Effector memory CD8-positive, alpha-beta T cell (primary cell): ENCODE measurements at regions not wholly inside any gene's neighbourhood (a gene's known extent, or its start where the extent isn't known, plus 50 kb on each side); places are given as distances from the start of the nearest gene placed in this dataset.

Source experiments
- ATAC-seq: fragments of 150-1000 bp; cut with Tn5 transposase; replicated peaks from 2 replicates; pipeline ENCODE4 v1.10.0; 2021; ENCODE audit warnings: mild to moderate bottlenecking, moderate library complexity
- DNase-seq, 3 experiments: peaks; one replicate each; pipeline ENCODE4 v3.0.0; 2021
- H3K27ac Mint-ChIP-seq, 2 donors: one replicate each; pipeline ENCODE4 v1.8.0; 2022; ENCODE audit warnings: mild to moderate bottlenecking in 2 of 2, mixed read lengths in 2 of 2, moderate library complexity in 2 of 2
- H3K27me3 Mint-ChIP-seq, 2 donors: one replicate each; pipeline ENCODE4 v1.8.0; 2022; ENCODE audit warnings: mixed read lengths in 2 of 2
- H3K36me3 Mint-ChIP-seq: one replicate; pipeline ENCODE4 v1.8.0; 2022; ENCODE audit warnings: mild to moderate bottlenecking, moderate library complexity, mixed read lengths; ENCODE audit not compliant: insufficient read depth
- H3K4me1 Mint-ChIP-seq, 2 donors: one replicate each; pipeline ENCODE4 v1.8.0; 2022; ENCODE audit warnings: low read depth in 2 of 2, mixed read lengths in 2 of 2
- H3K4me3 Mint-ChIP-seq, 2 donors: one replicate each; pipeline ENCODE4 v1.8.0; 2022; ENCODE audit warnings: mild to moderate bottlenecking in 2 of 2, mixed read lengths in 2 of 2, moderate library complexity in 2 of 2
- H3K9me3 Mint-ChIP-seq, 2 donors: one replicate each; pipeline ENCODE4 v1.8.0; 2022; ENCODE audit warnings: mixed read lengths in 2 of 2

DNA sequence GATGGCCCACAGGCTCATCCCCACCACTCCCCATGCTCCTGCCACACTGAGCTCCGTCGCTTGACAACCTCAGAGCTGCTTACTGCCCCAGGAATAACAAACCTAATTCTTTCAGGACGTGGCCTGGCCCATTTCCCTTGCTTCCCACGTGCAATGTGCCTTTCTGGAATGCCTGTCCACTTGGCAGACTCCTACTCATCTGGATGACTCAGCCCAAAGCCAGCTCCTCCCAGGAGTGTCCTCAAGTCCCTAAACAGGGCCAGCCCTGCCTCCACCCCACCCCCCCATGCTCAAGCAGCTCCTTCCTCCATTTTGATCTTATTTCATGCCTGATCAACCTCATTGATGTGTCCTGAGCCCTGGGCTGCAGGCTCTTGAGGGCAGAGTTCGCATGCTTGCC lies 164.9 kb upstream of the RNF32 start:
- H3K4me1 Mint-ChIP-seq = no peaks in the 10 kb centered on the region
- DNase-seq (no peak), ATAC-seq (no peak)
- H3K4me3 Mint-ChIP-seq = no peak overlapping the region
- H3K27ac Mint-ChIP-seq = no peak overlapping the region
- no peaks in the 10 kb centered on the region for H3K36me3 Mint-ChIP-seq
- H3K9me3 Mint-ChIP-seq = no peaks in the 10 kb centered on the region
- H3K27me3 Mint-ChIP-seq = peaks cover 39 to 65% of the 10 kb centered on the region in 2 donors

DNA sequence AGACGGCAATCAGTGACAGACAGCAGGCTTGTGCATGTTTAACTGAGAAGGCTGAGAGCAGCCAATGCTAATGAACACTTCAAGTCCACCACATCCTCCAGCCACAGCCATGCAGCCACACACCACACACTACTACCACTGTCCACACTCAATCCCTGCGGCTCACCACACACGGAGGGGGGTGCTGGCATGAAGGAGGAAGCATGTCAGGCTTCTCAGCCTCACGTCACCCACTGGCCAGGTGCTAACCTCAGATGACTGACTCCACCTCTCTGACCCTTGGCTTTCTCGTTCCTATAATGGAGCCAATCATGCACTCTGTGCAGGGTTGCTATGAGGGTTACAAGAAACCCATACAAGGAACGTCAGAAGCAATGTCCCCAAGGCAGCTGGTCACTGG lies 165.4 kb upstream of the RNF32 start:
- no peaks in the 10 kb centered on the region for H3K4me1 Mint-ChIP-seq
- ATAC-seq (no peak), DNase-seq (no peak)
- H3K27ac Mint-ChIP-seq = no peak overlapping the region
- H3K9me3 Mint-ChIP-seq = no peaks in the 10 kb centered on the region
- H3K27me3 Mint-ChIP-seq = peaks cover 39 to 67% of the 10 kb centered on the region in 2 donors
- no peak overlapping the region for H3K4me3 Mint-ChIP-seq
- no peaks in the 10 kb centered on the region for H3K36me3 Mint-ChIP-seq

DNA sequence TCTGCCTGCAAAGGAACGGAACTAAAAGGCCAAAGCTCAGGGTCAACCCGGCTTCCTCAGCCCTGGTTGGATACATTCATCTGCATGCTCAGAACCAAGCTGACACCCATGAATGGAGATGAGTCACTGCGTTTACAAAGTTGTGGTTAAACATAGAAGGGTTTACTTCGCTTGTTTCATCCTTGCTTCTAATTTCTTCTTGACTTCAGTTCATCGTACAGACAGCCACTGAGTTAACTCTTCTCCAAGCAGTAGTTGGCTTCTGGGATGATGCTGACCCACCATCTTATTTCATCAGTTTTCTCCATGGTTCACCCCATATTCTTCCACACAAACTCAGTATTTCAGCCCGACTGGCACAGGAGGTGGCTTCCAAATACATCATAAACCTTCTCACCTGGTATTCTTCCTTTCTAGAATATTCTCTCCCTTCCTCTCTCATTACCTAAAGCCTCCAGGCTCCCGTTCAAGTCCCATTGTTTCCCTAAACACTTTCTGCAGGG lies 166.3 kb upstream of the RNF32 start:
- H3K4me3 Mint-ChIP-seq = no peak overlapping the region
- no peak for ATAC-seq
- H3K27me3 Mint-ChIP-seq = peaks cover 33 to 67% of the 10 kb centered on the region in 2 donors
- H3K4me1 Mint-ChIP-seq = no peaks in the 10 kb centered on the region
- DNase-seq = no peak
- H3K9me3 Mint-ChIP-seq = no peaks in the 10 kb centered on the region
- no peaks in the 10 kb centered on the region for H3K36me3 Mint-ChIP-seq
- no peak overlapping the region for H3K27ac Mint-ChIP-seq

DNA sequence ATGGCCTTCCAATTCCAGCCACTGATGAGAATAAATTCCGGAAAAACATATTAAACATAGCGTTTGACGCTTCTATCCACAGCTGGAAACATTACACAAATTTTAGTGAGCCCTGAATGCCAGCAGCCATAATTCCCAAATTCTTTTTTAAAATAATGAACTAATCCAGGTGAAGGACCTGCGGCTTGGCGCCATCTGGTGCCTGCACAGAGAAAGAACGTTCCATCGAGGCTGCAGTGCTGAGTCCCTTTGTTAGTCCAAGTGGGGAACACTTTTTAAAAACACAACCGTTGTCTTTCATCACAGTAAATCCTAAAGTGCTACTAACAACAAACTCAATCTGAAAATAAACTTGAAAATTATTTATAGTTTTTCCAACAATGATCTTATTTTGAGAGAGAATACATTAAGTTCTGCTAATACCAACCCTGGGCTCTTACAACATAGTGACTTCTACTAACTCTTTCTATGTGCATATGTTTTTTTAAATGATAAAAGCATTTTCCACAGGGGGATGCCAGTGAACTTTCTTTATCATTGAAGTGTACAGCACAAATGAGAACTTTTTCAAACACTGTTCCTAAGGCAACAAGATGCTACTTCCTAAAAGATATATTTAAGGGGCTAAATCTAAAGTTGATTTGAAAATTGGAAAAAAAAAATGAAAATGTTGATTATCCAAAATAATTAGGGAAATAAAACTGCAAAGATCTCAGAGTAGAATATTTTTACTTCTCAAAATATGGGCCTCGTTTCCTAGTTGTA lies 166.9 kb upstream of the RNF32 start:
- H3K4me1 Mint-ChIP-seq = no peaks in the 10 kb centered on the region
- DNase-seq (no peak), ATAC-seq (no peak)
- no peaks in the 10 kb centered on the region for H3K9me3 Mint-ChIP-seq
- H3K4me3 Mint-ChIP-seq = no peak overlapping the region
- no peak overlapping the region for H3K27ac Mint-ChIP-seq
- H3K36me3 Mint-ChIP-seq = no peaks in the 10 kb centered on the region
- H3K27me3 Mint-ChIP-seq = peaks cover 33 to 67% of the 10 kb centered on the region in 2 donors

DNA sequence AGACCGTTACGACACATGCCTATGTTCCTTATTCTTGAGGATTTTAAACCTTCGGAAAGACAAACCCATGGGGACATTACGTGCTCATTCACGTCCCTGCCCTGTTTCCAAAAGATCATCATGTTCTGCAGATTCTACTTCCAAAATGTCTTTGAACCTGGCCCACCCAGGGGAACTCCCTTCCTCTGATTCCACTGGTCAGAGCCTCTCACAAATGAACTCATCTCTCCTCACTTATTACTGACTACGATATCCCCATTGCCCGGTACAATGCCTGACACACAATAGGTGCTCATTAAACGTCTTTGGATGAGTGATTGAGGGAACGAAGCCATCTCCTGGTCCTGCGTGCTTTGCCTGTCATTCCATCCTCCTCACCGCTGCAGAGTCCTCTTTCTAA lies 168.3 kb upstream of the RNF32 start:
- no peak for ATAC-seq
- no peak overlapping the region for H3K4me3 Mint-ChIP-seq
- H3K27ac Mint-ChIP-seq = no peak overlapping the region
- H3K4me1 Mint-ChIP-seq = no peaks in the 10 kb centered on the region
- H3K9me3 Mint-ChIP-seq = no peaks in the 10 kb centered on the region
- H3K27me3 Mint-ChIP-seq = peaks cover 33 to 55% of the 10 kb centered on the region in 2 donors
- no peak for DNase-seq
- H3K36me3 Mint-ChIP-seq = no peaks in the 10 kb centered on the region

DNA sequence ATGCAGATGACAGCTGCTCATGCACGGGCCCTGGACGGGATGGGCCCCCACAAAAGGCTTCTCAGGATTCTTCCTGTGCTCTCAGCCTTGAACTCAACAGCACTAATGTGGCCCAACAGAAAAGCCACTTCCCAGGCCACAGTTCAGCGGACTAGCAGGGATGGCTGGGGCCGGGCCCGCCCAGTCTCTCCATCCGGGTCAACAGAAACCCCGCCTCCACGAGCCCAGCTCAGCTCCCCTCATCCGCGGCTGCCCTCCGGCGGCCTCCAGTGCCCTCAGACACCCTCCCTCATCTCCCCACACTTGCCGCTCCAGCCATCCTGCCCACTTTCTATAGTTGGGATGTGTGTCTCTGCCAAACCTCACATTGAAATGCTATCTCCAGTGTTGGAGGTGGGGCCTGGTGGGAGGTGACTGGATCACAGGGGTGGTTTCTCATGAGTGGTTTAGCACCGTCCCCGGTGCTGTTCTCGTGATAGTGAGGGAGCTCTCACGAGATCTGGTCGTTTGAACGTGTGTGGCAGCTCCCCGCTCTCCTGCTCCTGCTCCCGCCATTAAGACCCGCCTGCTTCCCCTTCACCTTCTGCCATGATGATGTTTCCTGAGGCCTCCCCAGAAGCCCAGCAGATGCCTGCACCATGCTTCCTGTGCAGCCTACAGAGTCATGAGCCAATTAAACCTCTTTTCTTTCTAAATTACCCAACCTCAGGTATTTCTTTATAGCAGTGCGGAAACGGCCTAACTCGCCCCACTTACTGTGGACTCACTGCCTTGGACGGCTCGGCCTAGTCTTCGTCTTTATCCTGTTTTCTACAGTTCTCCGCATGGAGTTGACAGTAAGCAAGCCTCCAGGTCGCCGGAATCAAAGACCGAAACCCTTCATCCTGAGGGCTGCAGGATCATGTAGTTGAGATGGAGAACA lies 169.9 kb upstream of the RNF32 start:
- Mint-ChIP-seq H3K36me3 (no peaks in the 10 kb centered on the region), H3K9me3 (no peaks in the 10 kb centered on the region), H3K27ac (no peak overlapping the region), H3K4me3 (no peak overlapping the region), H3K4me1 (no peaks in the 10 kb centered on the region), H3K27me3 (peaks cover 27 to 46% of the 10 kb centered on the region in 2 donors)
- DNase-seq (no peak), ATAC-seq (no peak)

DNA sequence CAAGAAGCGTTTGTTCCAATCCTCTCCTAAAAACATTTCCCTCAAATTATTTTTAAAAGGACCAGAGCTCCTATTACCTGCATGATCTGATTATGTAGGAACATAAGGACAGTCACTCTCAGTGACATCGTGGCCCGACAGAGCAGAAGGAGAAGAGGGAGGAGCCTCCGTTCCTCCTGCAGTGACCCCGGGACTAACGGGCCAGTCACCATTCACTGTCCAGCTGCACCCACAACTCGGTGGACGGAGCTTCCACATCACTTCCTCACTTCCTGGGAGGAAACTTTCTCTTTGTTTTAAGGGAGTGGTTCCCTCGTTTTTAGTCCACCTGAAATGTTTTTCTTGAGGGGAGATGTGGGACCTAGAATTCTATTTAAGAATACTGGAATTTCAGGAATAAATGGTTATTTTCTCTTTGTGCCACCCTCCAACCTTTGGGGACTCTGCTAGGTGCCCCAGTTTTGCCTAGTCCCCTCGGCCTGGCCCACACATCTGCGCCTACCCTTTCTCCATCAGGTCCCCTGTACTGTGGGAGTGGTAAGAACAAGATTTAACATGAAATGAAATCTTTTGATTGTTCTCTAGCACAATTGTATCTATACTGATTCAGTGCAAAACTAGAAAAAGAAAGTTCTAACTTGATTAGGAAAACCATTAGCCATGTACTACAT lies 173.5 kb upstream of the RNF32 start:
- H3K4me1 Mint-ChIP-seq = no peaks in the 10 kb centered on the region
- DNase-seq (no peak), ATAC-seq (no peak)
- H3K36me3 Mint-ChIP-seq = no peaks in the 10 kb centered on the region
- H3K27me3 Mint-ChIP-seq = peaks cover 8 to 51% of the 10 kb centered on the region in 2 donors
- no peaks in the 10 kb centered on the region for H3K9me3 Mint-ChIP-seq
- H3K27ac Mint-ChIP-seq = no peak overlapping the region
- no peak overlapping the region for H3K4me3 Mint-ChIP-seq

DNA sequence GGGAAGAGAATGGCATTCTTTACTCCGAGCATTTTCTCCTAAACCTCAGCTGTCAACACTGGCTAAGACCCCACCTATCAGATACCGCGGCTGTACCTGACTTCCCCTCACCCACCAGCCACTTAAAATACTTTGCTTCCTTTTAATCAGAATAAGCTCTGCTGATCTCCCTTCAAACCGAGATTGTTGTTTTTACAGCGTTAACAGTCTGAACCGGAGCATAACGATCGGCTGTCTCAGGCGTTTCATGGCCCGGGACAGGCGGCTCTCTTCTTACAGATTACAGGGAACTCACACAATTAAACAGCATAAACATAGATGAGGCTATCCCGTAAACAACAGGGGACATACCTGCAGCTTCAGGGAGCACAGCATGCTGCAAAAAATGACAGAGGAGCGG lies 174.3 kb upstream of the RNF32 start:
- Mint-ChIP-seq H3K36me3 (no peaks in the 10 kb centered on the region), H3K27me3 (peaks cover 5 to 43% of the 10 kb centered on the region in 2 donors), H3K9me3 (no peaks in the 10 kb centered on the region), H3K4me3 (no peak overlapping the region), H3K27ac (no peak overlapping the region), H3K4me1 (no peaks in the 10 kb centered on the region)
- DNase-seq = no peak
- ATAC-seq = no peak

DNA sequence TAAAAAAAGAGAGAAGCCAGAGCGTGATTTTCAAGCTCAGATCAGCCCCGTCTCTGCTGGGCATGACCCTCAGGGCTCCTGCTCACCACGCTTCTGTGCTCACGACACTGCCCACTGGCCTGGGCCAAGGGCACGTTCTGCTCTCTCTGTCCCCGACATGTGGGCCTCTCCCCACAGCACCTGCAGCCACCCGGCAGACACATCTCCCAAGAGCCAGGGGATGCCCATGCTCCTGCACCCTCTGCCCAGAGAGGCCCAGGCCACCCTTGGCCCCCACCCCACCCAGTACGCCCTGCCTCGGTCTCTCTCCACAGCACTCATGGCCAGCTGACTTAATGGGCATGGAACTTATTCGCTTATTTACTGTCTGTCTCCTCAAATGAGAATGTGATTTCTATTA lies 175.4 kb upstream of the RNF32 start:
- Mint-ChIP-seq H3K4me3 (no peak overlapping the region), H3K4me1 (no peaks in the 10 kb centered on the region), H3K36me3 (no peaks in the 10 kb centered on the region), H3K27ac (no peak overlapping the region), H3K9me3 (no peaks in the 10 kb centered on the region), H3K27me3 (peaks cover 4 to 41% of the 10 kb centered on the region in 2 donors)
- ATAC-seq (no peak), DNase-seq (no peak)

DNA sequence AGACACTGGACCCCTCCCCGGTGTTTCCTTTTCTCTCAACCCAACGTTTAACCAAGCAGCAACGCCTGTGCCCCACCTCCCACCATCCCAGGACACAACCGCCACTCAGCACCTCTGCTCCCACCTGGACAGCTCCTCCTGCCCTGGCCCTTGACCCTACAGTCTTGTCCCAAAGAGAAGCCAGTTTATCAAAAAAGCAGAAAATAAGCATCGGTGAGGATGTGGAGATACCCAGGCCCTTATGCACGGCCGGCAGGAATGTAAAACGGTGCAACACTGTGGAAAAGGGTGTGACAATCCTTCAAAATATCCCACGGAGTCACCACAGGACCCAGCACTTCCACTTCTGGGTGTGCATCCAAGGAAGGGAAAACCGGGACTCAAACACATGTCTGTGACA lies 176.2 kb upstream of the RNF32 start:
- no peak overlapping the region for H3K4me3 Mint-ChIP-seq

DNA sequence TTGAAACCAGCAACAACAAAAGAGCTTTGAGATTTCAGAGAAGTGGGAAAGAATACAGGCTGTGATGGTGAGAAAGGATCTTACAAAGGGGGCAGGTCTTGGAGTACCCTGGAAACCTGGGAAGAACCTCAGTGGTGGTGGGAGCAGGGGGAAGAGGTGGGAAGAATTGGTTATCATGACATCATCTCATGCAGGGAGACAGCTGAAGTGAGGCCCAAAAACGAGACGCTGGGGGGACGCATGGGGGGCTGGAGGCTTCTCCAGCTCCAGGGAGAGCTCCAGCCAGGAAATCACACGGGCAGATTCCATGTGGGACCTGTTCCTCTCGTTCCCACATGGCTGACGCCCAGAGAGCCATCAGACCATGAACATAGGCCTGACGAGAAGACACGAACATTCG lies 177.3 kb upstream of the RNF32 start:
- Mint-ChIP-seq H3K4me1 (no peaks in the 10 kb centered on the region), H3K36me3 (no peaks in the 10 kb centered on the region), H3K9me3 (no peaks in the 10 kb centered on the region), H3K27ac (no peak overlapping the region), H3K27me3 (peaks cover 16 to 53% of the 10 kb centered on the region in 2 donors), H3K4me3 (no peak overlapping the region)
- no peak for ATAC-seq
- DNase-seq = no peak

More for the DNA sequence above, 176.2 kb upstream of the RNF32 start:
- no peaks in the 10 kb centered on the region for H3K4me1 Mint-ChIP-seq
- ATAC-seq (no peak), DNase-seq (no peak)
- no peaks in the 10 kb centered on the region for H3K36me3 Mint-ChIP-seq
- no peak overlapping the region for H3K27ac Mint-ChIP-seq
- H3K27me3 Mint-ChIP-seq = peaks cover 7 to 44% of the 10 kb centered on the region in 2 donors
- H3K9me3 Mint-ChIP-seq = no peaks in the 10 kb centered on the region

DNA sequence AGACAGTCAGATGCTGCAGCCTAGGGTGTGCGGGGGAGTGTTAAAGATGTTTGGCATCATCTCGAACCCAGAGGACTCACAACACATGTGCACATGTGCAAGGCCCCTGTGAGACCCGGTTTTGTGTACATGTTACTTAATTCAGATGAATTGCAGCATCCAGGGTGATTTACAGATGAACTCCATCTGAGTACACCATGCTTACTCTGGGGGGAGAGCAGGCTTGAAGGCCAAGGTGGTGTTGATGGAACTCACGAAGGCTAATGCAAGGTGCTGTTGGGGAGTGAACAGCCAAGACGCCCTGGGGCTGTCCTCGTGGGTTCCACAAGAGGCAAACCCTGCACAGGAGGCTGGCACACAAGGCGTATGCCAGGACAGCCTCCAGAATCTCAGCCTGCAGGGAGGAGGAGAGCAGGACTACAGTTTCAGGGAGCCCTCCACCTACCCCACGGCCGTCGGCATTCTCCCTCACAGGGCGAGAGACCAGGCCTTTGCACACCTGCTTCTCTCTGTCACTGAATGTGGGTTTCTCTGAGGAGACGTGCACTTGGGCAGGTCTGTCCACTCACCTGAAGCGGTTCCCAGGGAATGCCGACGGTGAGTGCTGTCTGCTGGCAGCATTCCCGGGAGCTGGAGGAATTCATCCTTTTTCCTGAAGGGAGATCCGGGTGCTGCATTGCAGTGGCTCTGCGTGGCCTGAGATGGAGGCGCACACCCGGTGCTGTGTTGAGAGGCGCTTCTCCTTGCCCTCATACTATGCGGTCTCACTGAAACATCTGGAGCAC lies 178.5 kb upstream of the RNF32 start:
- Mint-ChIP-seq H3K9me3 (no peaks in the 10 kb centered on the region), H3K4me1 (no peaks in the 10 kb centered on the region), H3K27ac (no peak overlapping the region), H3K36me3 (no peaks in the 10 kb centered on the region), H3K4me3 (no peak overlapping the region), H3K27me3 (peaks cover 16 to 63% of the 10 kb centered on the region in 2 donors)
- DNase-seq (no peak), ATAC-seq (no peak)
